ENCODE measurements at regions not wholly inside any gene's neighbourhood (a gene's known extent, or its start where the extent isn't known, plus 50 kb on each side); places are given as distances from the start of the nearest gene placed in this dataset.

GRCh38 chr1:173287785-173288184, 80.7 kb upstream of the TNFSF4 start:
- H3K79me1 ChIP-seq (ENCODE audit: low read depth in 1 of 2, low read length in 2 of 2), result no peaks in the 10 kb centered on the region
- no peak overlapping the region for H3K27ac ChIP-seq (ENCODE audit: insufficient read depth, low read length)
- no peak overlapping the region for H2BK120ac ChIP-seq (ENCODE audit: low read depth, low read length)
- H3K4ac ChIP-seq (ENCODE audit: low read depth, low read length), result no peak overlapping the region
- no peak overlapping the region for H2BK20ac ChIP-seq (ENCODE audit: low read depth, low read length)
- H4K20me1 ChIP-seq (ENCODE audit: insufficient read depth, low read length), result no peaks in the 10 kb centered on the region
- H2AFZ ChIP-seq (replicated peaks; ENCODE audit: low read length, poor library complexity), result no peak overlapping the region
- ATAC-seq (ENCODE audit: low read depth), result no peak
- TF ChIP-seq ELK1 (IDR thresholded peaks at IDR 0.05; ENCODE audit: borderline replicate concordance, low read depth, low read length) (no peak), SMC3 (IDR thresholded peaks at IDR 0.05; ENCODE audit: low read depth, low read length) (no peak), CEBPB (IDR thresholded peaks at IDR 0.05; ENCODE audit: low read depth, low read length) (no peak), FOS (IDR thresholded peaks at IDR 0.05; ENCODE audit: low read depth, low read length) (no peak), CHD1 (IDR thresholded peaks at IDR 0.05; ENCODE audit: low read depth, low read length) (no peak), MXI1 (IDR thresholded peaks at IDR 0.05; ENCODE audit: borderline replicate concordance, low read depth, low read length) (no peak), USF2 (IDR thresholded peaks at IDR 0.05; ENCODE audit: low read depth, low read length) (no peak), BHLHE40 (IDR thresholded peaks at IDR 0.05; ENCODE audit: low read depth, low read length) (no peak), NFE2L2 (IDR thresholded peaks at IDR 0.05; ENCODE audit: low read depth, low read length) (no peak), RCOR1 (IDR thresholded peaks at IDR 0.05; ENCODE audit: insufficient replicate concordance, low read length) (no peak), RFX5 (IDR thresholded peaks at IDR 0.05; ENCODE audit: low read depth, low read length) (no peak), MAZ (IDR thresholded peaks at IDR 0.05; ENCODE audit: borderline replicate concordance, low read depth, low read length) (no peak)
- TF ChIP-seq, protein P1, sequence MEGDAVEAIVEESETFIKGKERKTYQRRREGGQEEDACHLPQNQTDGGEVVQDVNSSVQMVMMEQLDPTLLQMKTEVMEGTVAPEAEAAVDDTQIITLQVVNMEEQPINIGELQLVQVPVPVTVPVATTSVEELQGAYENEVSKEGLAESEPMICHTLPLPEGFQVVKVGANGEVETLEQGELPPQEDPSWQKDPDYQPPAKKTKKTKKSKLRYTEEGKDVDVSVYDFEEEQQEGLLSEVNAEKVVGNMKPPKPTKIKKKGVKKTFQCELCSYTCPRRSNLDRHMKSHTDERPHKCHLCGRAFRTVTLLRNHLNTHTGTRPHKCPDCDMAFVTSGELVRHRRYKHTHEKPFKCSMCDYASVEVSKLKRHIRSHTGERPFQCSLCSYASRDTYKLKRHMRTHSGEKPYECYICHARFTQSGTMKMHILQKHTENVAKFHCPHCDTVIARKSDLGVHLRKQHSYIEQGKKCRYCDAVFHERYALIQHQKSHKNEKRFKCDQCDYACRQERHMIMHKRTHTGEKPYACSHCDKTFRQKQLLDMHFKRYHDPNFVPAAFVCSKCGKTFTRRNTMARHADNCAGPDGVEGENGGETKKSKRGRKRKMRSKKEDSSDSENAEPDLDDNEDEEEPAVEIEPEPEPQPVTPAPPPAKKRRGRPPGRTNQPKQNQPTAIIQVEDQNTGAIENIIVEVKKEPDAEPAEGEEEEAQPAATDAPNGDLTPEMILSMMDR (conservative IDR thresholded peaks at IDR 0.05; ENCODE audit: low read depth, low read length), result no peak
- no peak for DNase-seq
- ChIA-PET POLR2A (ENCODE audit: unreplicated experiment) (no interaction called here), CTCF (no interaction called here)
- no peak overlapping the region for H2AK5ac ChIP-seq (ENCODE audit: low read depth, low read length)
- H2BK15ac ChIP-seq (ENCODE audit: low read depth, low read length), result no peak overlapping the region
- no peaks in the 10 kb centered on the region for H3K9me3 ChIP-seq (ENCODE audit: control insufficient read depth, insufficient read depth, low read length)
- H3K4me1 ChIP-seq (ENCODE audit: control insufficient read depth, insufficient read depth, low read length), result no peaks in the 10 kb centered on the region
- WGBS, 2 experiments (ENCODE audit: extremely low coverage in 2 of 2, insufficient read length in 1 of 2), result no CpG with 5 or more reads among the region's 1 CpG
- intact Hi-C loops (cut with micrococcal nuclease), result no loop called here
- no peak overlapping the region for H4K5ac ChIP-seq (ENCODE audit: low read depth, low read length)
- H2AK9ac ChIP-seq (replicated peaks; ENCODE audit: low read depth, low read length, poor library complexity), result no peak overlapping the region
- H3K27me3 ChIP-seq (ENCODE audit: control insufficient read depth, insufficient read depth, low read length), result no peaks in the 10 kb centered on the region
- H3K4me3 ChIP-seq (ENCODE audit: insufficient read depth, low read depth, low read length), result no peak overlapping the region
- no peak overlapping the region for H3K23ac ChIP-seq (ENCODE audit: low read depth, low read length)
- H3K9ac ChIP-seq (ENCODE audit: low read depth, low read length), result no peak overlapping the region
- dilution Hi-C loops (cut with HindIII; ENCODE audit: low sequenced_read_pairs, unreplicated experiment), result no loop called here
- no peaks in the 10 kb centered on the region for H3K36me3 ChIP-seq (ENCODE audit: control insufficient read depth, insufficient read depth, low read length)
- H3K18ac ChIP-seq (ENCODE audit: low read depth, low read length), result no peak overlapping the region
- H4K8ac ChIP-seq (ENCODE audit: low read depth in 2 of 2, low read length in 2 of 2), result no peak overlapping the region
- no peak overlapping the region for H3K4me2 ChIP-seq (ENCODE audit: low read depth, low read length)
- H3K56ac ChIP-seq (ENCODE audit: extremely low read depth, insufficient read depth, low read length), result no peak overlapping the region
- H3K14ac ChIP-seq (replicated peaks; ENCODE audit: low read depth, low read length), result no peak overlapping the region
- no TSS peak for BruUV-seq (replicated peaks)
- in situ Hi-C loops (cut with MboI; ENCODE audit: low sequenced_read_pairs), result no loop called here
- H2BK5ac ChIP-seq (ENCODE audit: low read depth, low read length, poor library complexity, severe bottlenecking), result no peak overlapping the region
- H4K91ac ChIP-seq (ENCODE audit: insufficient read depth, low read depth, low read length), result no peak overlapping the region
- H3K9me1 ChIP-seq (ENCODE audit: insufficient read depth, low read length), result no peaks in the 10 kb centered on the region

Measured in IMR-90 (cell line).